NB4 (cell line): ENCODE measurements at regions not wholly inside any gene's neighbourhood (a gene's known extent, or its start where the extent isn't known, plus 50 kb on each side); places are given as distances from the start of the nearest gene placed in this dataset.

Experiments
- DNase-seq: peaks from one replicate; pipeline ENCODE4 v3.0.0; 2010; ENCODE audit warnings: low read depth
- H3K4me3 ChIP-seq: one replicate; pipeline ENCODE4 v1.5.1; 2011; ENCODE audit warnings: mild to moderate bottlenecking, low read depth, low read length, moderate library complexity
- CTCF ChIP-seq: IDR thresholded peaks from one replicate; pipeline ENCODE4 v1.5.1; 2012; ENCODE audit warnings: low read depth, low read length
- MAX ChIP-seq: IDR thresholded peaks from 2 replicates; pipeline ENCODE4 v1.6.1; 2011; ENCODE audit warnings: low read depth, low read length
- MYC ChIP-seq: IDR thresholded peaks from 2 replicates; pipeline ENCODE4 v1.6.1; 2011; ENCODE audit warnings: low read depth, low read length
- POLR2A ChIP-seq: IDR thresholded peaks from 2 replicates; pipeline ENCODE4 v1.6.1; 2011; ENCODE audit warnings: mild to moderate bottlenecking; ENCODE audit not compliant: insufficient read length; ENCODE audit errors: extremely low read depth

- DNase-seq, result no peak
- no peak for TF ChIP-seq CTCF
- no peak for TF ChIP-seq MAX
- TF ChIP-seq POLR2A, result no peak
- no peak for TF ChIP-seq MYC
- no peak overlapping the region for H3K4me3 ChIP-seq
These were observed 73.1 kb upstream of the TOMM7 start for GRCh38 chr7:22895828-22896165.

- TF ChIP-seq CTCF, result no peak
- no peak for TF ChIP-seq POLR2A
- no peak for TF ChIP-seq MYC
- TF ChIP-seq MAX, result no peak
- no peak for DNase-seq
- no peak overlapping the region for H3K4me3 ChIP-seq
These were observed 72.6 kb upstream of the TOMM7 start for GRCh38 chr7:22895140-22895827.

DNA sequence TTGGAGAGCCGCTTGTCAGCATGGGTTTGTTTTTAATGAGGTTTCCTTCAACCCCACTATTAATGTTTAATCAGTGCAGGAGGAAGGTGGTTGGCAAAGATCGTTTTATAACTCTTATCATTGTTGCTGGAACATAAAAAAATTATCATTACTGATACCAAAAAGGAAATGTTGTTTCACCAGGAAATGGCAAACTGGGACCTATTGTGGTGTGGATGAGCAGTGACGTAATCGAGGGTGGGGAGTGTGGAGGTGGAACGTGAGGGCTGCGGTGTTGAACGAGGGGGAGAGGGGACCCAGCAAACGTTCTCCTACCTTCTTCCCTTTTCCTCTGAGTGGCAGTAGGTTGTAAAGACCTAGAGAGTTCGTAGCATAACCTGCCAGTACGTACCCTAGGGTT lies 71.9 kb upstream of the TOMM7 start:
- no peak overlapping the region for H3K4me3 ChIP-seq
- DNase-seq, result peak; percentile 76
- TF ChIP-seq MAX (no peak), POLR2A (no peak), MYC (no peak), CTCF (no peak)

- no peak for DNase-seq
- TF ChIP-seq MYC, result no peak
- H3K4me3 ChIP-seq, result no peak overlapping the region
These were observed 68.1 kb upstream of the TOMM7 start for GRCh38 chr7:22890773-22891172.

- TF ChIP-seq MYC (peak; percentile 87), CTCF (no peak), MAX (peak; percentile 85)
- DNase-seq, result peak; percentile 93
These were observed 63.2 kb upstream of the TOMM7 start for GRCh38 chr7:22885797-22886261.

GRCh38 chr7:22884911-22885788 lies 62.5 kb upstream of the TOMM7 start:
- peak; percentile 47 for DNase-seq
- H3K4me3 ChIP-seq, result no peak overlapping the region
- TF ChIP-seq CTCF, result no peak
- TF ChIP-seq POLR2A, result no peak
- TF ChIP-seq MYC, result no peak
- no peak for TF ChIP-seq MAX

More at GRCh38 chr7:22885797-22886261, 63.2 kb upstream of the TOMM7 start:
- H3K4me3 ChIP-seq, result no peak overlapping the region
